AG04449 (cell line): ENCODE measurements at regions not wholly inside any gene's neighbourhood (a gene's known extent, or its start where the extent isn't known, plus 50 kb on each side); places are given as distances from the start of the nearest gene placed in this dataset.
"Not testable (repeated sequence)": the region's sequence is repeated elsewhere in the genome, so short reads cannot be mapped to it uniquely, and the experiment has no call there.

Experiments
- CTCF ChIA-PET: fragments of 350-600 bp; formaldehyde crosslinking; extraction: SDS; loops from one replicate; lab custom pipeline; 2021; ENCODE audit warnings: antibody characterized with exemption; lab: Yijun Ruan, JAX
- POLR2A ChIA-PET: fragments of 400-600, 350-600 bp; formaldehyde crosslinking; extraction: SDS; loops from one replicate; lab custom pipeline; 2020; ENCODE audit warnings: antibody characterized with exemption, inconsistent platforms; lab: Yijun Ruan, JAX
- DNase-seq: peaks from one replicate; pipeline ENCODE4 v3.0.0-alpha.2; 2010; ENCODE audit warnings: low read depth, low spot score
- H3K4me3 ChIP-seq: 2 replicates; pipeline ENCODE4 v1.5.1; 2011; ENCODE audit warnings: low read depth, mild to moderate bottlenecking, control low read depth, low read length
- CTCF ChIP-seq: IDR thresholded peaks from one replicate; pipeline ENCODE4 v1.5.1; 2011; ENCODE audit warnings: mild to moderate bottlenecking, moderate library complexity, low read length, control low read depth, inconsistent platforms; ENCODE audit not compliant: insufficient read depth; ENCODE audit errors: missing control alignments

DNA sequence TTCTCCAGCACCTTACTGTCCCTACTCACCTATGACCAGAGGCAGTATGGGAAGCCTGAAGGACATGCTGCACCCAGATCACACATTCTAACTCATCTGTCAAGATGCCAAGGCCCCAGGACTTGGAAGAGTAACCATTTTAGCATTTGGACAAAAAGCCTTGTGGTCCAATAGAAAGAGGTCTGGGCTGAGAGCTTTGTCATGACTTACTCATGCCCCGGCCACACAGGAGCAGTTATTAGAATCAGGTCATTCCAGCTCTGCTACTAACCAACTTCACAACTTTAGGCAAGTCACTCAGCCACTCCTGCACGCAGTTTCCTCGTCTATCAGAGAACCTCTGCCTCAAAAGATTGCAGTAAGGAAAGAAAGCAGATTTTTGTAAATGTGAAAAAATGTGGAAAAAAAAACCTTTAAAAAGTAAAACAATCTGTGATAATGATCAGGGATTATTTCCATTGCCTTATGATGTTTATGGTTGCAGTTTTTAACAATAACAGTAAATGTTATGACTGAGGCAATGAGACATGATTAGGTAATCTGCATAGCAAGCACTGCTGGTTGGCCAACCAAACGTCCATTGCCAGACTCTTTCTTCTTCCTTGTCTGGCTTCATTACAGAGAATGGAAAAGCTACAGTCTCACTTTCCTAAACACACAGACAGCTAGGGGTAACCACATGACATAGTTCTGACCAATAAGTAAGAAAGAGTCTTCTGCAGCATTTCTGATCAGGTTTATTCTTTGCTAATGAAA lies 255.4 kb upstream of the CHAC2 start:
- DNase-seq = no peak
- POLR2A ChIA-PET = no interaction called here
- TF ChIP-seq CTCF = no peak
- CTCF ChIA-PET = no interaction called here
- H3K4me3 ChIP-seq = no peak overlapping the region

GRCh38 chr2:53511549-53511948 lies 256.1 kb upstream of the CHAC2 start:
- ChIA-PET CTCF (no interaction called here), POLR2A (no interaction called here)
- H3K4me3 ChIP-seq = no peak overlapping the region
- TF ChIP-seq CTCF = no peak
- DNase-seq = no peak

- H3K4me3 ChIP-seq = no peak overlapping the region
- ChIA-PET CTCF (interaction anchor here (1.1 kb wide), 1 partner anchor 87 kb away, joined by 4 read pairs; no protein-coding TSS in a partner anchor), POLR2A (no interaction called here)
- no peak for DNase-seq
- TF ChIP-seq CTCF = no peak
Observed at GRCh38 chr2:53510401-53510800, 257.2 kb upstream of the CHAC2 start.

DNA sequence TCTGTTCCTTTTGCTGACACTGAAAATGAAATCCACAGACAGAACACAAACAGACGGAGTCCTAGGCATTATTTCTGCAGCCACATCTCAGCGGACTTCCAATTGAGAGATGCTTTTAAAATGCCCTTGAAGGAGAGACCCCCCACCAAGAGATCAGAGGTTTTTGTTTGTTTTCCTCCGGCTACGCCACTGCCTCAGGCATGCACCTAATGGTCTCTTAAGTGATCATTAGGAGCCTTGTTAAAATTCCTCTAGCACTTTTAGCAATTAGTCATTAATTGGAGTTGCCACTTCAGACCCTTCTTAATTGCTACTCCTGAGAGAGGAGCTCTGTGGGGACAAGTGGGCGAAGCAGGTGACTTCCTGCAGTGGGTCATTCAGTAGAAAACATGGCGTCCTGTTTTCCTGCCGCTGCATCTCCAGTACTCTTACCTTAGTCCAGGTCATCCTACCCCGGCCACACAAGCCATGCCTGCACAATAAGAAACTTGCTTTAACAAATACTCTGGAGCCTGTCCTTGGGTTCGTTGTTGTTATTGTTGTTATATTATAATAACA lies 257.7 kb upstream of the CHAC2 start:
- CTCF ChIA-PET = interaction anchor here (1.1 kb wide), 1 partner anchor 86 kb away, joined by 4 read pairs; no protein-coding TSS in a partner anchor
- TF ChIP-seq CTCF = no peak
- DNase-seq = no peak
- no peak overlapping the region for H3K4me3 ChIP-seq
- POLR2A ChIA-PET = no interaction called here

- POLR2A ChIA-PET = no interaction called here
- no peak overlapping the region for H3K4me3 ChIP-seq
- CTCF ChIA-PET = no interaction called here
- TF ChIP-seq CTCF = no peak
- DNase-seq = no peak
Observed at GRCh38 chr2:53508667-53509066, 258.9 kb upstream of the CHAC2 start.

DNA sequence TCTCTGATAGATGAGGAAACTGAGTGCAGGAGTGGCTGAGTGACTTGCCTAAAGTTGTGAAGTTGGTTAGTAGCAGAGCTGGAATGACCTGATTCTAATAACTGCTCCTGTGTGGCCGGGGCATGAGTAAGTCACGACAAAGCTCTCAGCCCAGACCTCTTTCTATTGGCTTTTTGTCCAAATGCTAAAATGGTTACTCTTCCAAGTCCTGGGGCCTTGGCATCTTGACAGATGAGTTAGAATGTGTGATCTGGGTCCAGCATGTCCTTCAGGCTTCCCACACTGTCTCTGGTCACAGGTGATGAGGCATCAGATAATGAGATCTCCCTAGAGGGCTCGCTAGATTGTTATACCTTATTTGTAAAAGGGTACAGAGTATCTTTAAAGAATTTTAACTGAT lies 260.5 kb upstream of the CHAC2 start:
- POLR2A ChIA-PET, H3K4me3 ChIP-seq, DNase-seq, CTCF ChIA-PET: not testable (repeated sequence)
